Kidney (tissue), 10 donors: ENCODE measurements at regions not wholly inside any gene's neighbourhood (a gene's known extent, or its start where the extent isn't known, plus 50 kb on each side); places are given as distances from the start of the nearest gene placed in this dataset.
"Not testable (repeated sequence)": the region's sequence is repeated elsewhere in the genome, so short reads cannot be mapped to it uniquely, and the experiment has no call there.

Source experiments
- DNase-seq, 5 donors: peaks; one replicate each; pipeline ENCODE4 v3.0.0-alpha.2; 2013 to 2020
- FAIRE-seq: peaks from 2 replicates; lab custom pipeline; 2012; peaks lifted over from hg19 to GRCh38; lab: Jason Lieb, UNC
- H3K27ac ChIP-seq, 2 donors: one replicate each; pipeline ENCODE4 v1.7.0; 2013; ENCODE audit warnings: low read depth in 2 of 2, low read length in 2 of 2, inconsistent platforms in 1 of 2
- H3K27me3 ChIP-seq: one replicate; pipeline ENCODE4 v1.7.1; 2013; ENCODE audit warnings: low read length, inconsistent platforms; ENCODE audit not compliant: control insufficient read depth, insufficient read depth
- H3K36me3 ChIP-seq, 3 donors: one replicate each; pipeline versions ENCODE4 v1.7.0 to v1.7.1; 2013; ENCODE audit warnings: low read length in 3 of 3, control low read depth in 1 of 3, inconsistent platforms in 1 of 3; ENCODE audit not compliant: insufficient read depth in 3 of 3, control insufficient read depth in 2 of 3
- H3K4me1 ChIP-seq, 3 donors: one replicate each; pipeline versions ENCODE4 v1.7.0 to v1.7.1; 2013; ENCODE audit warnings: low read length in 3 of 3, inconsistent platforms in 1 of 3, low read depth in 1 of 3; ENCODE audit not compliant: control insufficient read depth in 2 of 3, insufficient read depth in 2 of 3
- H3K4me3 ChIP-seq, 3 donors: one replicate each; pipeline versions ENCODE4 v1.7.0 to v1.8.1; 2013; ENCODE audit warnings: low read length in 3 of 3, control low read depth in 1 of 3, inconsistent platforms in 1 of 3
- H3K9ac ChIP-seq, 3 donors: one replicate each; pipeline versions ENCODE4 v1.7.0 to v1.7.1; 2013; ENCODE audit warnings: low read length in 3 of 3, control low read depth in 1 of 3, inconsistent platforms in 1 of 3
- H3K9me3 ChIP-seq, 3 donors: one replicate each; pipeline versions ENCODE4 v1.7.0 to v1.7.1; 2013; ENCODE audit warnings: low read length in 3 of 3, control low read depth in 1 of 3, inconsistent platforms in 1 of 3; ENCODE audit not compliant: control insufficient read depth in 2 of 3, insufficient read depth in 1 of 3
- intact Hi-C: fragments of 100-400 bp; cut with DNase I; formaldehyde crosslinking; loops from one replicate; pipeline ENCODE4 v1.11.1; 2022
- donor health status: control.
- donor health status: control.
- donor health status: DM: yes; HTN: yes; CAD: no.
- donor health status: Normal renal cell carcinoma (clear cell type).

DNA sequence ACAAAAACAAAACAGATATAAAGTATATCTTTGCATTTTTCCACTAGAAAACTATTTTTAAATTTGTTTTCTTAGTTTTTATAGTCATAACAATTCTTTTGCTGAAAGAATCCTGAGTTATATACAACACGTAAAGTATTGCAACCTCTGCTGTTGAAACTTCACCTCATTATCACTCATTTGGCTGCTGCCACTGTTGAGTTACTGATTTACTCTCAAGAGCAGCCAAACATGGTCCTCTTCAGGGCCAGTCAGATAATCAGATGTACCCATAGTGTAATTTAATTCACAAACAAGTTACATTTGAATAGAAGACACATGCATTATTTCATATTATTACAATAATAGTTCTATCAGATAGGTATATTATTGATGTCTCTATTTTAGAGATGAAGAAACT, 235.6 kb downstream of the UBE2NL start:
- intact Hi-C loops = not testable (repeated sequence)

GRCh38 chrX:144121566-144121965, 237.7 kb downstream of the UBE2NL start:
- H3K9ac ChIP-seq, FAIRE-seq, H3K36me3 ChIP-seq, H3K4me1 ChIP-seq, H3K27ac ChIP-seq, intact Hi-C loops, DNase-seq, H3K4me3 ChIP-seq, H3K9me3 ChIP-seq, H3K27me3 ChIP-seq: not testable (repeated sequence)

More for the DNA sequence above, 235.6 kb downstream of the UBE2NL start:
- H3K9ac ChIP-seq, DNase-seq, H3K4me3 ChIP-seq, H3K36me3 ChIP-seq, H3K9me3 ChIP-seq, H3K27ac ChIP-seq, H3K27me3 ChIP-seq, H3K4me1 ChIP-seq: not testable (repeated sequence)
- peak; percentile 86 for FAIRE-seq

- H3K4me3 ChIP-seq, FAIRE-seq, H3K4me1 ChIP-seq, H3K27me3 ChIP-seq, H3K9me3 ChIP-seq, intact Hi-C loops, H3K36me3 ChIP-seq, H3K9ac ChIP-seq, H3K27ac ChIP-seq, DNase-seq: not testable (repeated sequence)
Measured at GRCh38 chrX:144127570-144128169, 243.8 kb downstream of the UBE2NL start.

DNA sequence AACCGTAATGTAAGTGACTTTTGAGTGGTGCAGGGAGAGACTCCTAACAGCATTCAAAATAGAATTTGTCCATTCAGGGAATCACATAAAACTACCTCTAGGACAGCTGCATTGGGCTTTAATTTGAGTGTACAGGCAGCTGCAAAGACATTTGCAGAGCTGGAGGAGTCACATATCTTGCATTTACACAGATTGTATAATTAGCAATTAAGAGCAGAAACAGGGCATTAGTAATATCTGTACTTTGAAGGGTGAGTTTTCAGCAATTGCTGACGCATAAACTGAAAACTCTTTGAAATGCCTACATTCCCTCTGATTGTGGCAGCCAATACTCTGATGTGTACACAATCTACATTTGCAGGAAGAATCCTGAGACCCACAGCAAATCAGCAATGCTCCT, 245.6 kb downstream of the UBE2NL start:
- H3K27ac ChIP-seq, FAIRE-seq, intact Hi-C loops: not testable (repeated sequence)

DNA sequence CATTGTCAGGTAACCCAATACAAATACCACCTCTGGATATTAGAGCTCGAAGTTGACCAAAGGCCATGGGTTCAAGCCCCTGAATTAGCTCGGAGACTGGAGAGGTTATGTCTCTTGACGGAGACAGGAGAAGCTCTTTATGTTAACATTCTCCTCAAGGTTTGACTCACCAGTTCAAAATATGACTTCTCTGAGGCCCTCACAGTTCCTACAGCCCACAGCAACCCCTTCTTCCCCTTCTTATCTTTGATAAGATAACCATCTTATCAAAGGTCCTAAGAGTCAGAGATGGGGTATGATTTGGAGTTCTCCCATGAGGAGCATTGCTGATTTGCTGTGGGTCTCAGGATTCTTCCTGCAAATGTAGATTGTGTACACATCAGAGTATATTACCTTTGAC, 246.6 kb downstream of the UBE2NL start:
- H3K4me3 ChIP-seq, FAIRE-seq, DNase-seq, intact Hi-C loops, H3K36me3 ChIP-seq, H3K9ac ChIP-seq, H3K27ac ChIP-seq, H3K27me3 ChIP-seq, H3K4me1 ChIP-seq, H3K9me3 ChIP-seq: not testable (repeated sequence)

More for the DNA sequence above, 245.6 kb downstream of the UBE2NL start:
- H3K4me1 ChIP-seq, H3K4me3 ChIP-seq, H3K27me3 ChIP-seq, DNase-seq, H3K9me3 ChIP-seq, H3K36me3 ChIP-seq, H3K9ac ChIP-seq: not testable (repeated sequence)

DNA sequence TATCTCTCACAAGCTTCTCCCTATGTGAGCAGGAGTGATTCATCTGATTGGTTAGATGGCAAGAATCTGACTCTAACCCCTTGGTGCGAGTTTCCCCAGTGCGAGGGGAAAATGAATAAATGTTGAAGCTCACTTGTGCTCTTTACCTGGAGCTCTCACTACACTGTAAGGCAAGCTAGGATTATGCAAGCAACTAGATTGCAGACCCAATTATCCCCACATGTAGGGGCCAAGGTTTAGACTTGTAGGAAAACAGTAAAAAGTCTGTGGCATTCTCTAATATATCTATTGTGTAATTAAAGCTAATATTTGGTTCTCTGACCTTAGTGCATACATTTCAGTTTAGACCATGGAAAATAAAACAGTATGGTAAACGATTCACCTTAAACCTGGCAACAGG, 247.2 kb downstream of the UBE2NL start:
- DNase-seq, H3K27ac ChIP-seq, H3K9me3 ChIP-seq, H3K27me3 ChIP-seq, H3K9ac ChIP-seq, H3K4me3 ChIP-seq, H3K4me1 ChIP-seq, intact Hi-C loops, FAIRE-seq, H3K36me3 ChIP-seq: not testable (repeated sequence)

- intact Hi-C loops, FAIRE-seq, H3K4me3 ChIP-seq, H3K27ac ChIP-seq, DNase-seq, H3K4me1 ChIP-seq, H3K27me3 ChIP-seq, H3K9me3 ChIP-seq, H3K9ac ChIP-seq, H3K36me3 ChIP-seq: not testable (repeated sequence)
Measured at GRCh38 chrX:144134448-144135119, 250.7 kb downstream of the UBE2NL start.

GRCh38 chrX:144154474-144154873, 270.6 kb downstream of the UBE2NL start:
- H3K27me3 ChIP-seq, DNase-seq, H3K36me3 ChIP-seq, H3K27ac ChIP-seq, H3K4me3 ChIP-seq, FAIRE-seq, intact Hi-C loops, H3K4me1 ChIP-seq, H3K9ac ChIP-seq, H3K9me3 ChIP-seq: not testable (repeated sequence)
